HG03025 (cell line): ENCODE measurements at regions not wholly inside any gene's neighbourhood (a gene's known extent, or its start where the extent isn't known, plus 50 kb on each side); places are given as distances from the start of the nearest gene placed in this dataset.
"Not testable (repeated sequence)": the region's sequence is repeated elsewhere in the genome, so short reads cannot be mapped to it uniquely, and the experiment has no call there.

Source experiments
- ATAC-seq: cut with Tn5 transposase; IDR thresholded peaks from one replicate; pipeline ENCODE4 v1.9.1; 2021; ENCODE audit warnings: mild to moderate bottlenecking, moderate library complexity; ENCODE audit not compliant: unreplicated experiment, low FRiP score

- ATAC-seq: peak; percentile 41
These were observed 89.4 kb downstream of the ANXA2R start for GRCh38 chr5:42950456-42951292.

- ATAC-seq: no peak
These were observed 90.0 kb downstream of the ANXA2R start for GRCh38 chr5:42950116-42950455.

- ATAC-seq: peak; percentile 51
These were observed 90.6 kb downstream of the ANXA2R start for GRCh38 chr5:42949348-42950115.

- no peak for ATAC-seq
These were observed 91.2 kb downstream of the ANXA2R start for GRCh38 chr5:42948961-42949347.

GRCh38 chr5:42944989-42945388, 95.1 kb downstream of the ANXA2R start:
- no peak for ATAC-seq

- no peak for ATAC-seq
These were observed 96.0 kb downstream of the ANXA2R start for GRCh38 chr5:42943931-42944631.

- ATAC-seq: no peak
These were observed 99.3 kb downstream of the ANXA2R start for GRCh38 chr5:42940853-42941252.

- not testable (repeated sequence) for ATAC-seq
These were observed 108.1 kb downstream of the ANXA2R start for GRCh38 chr5:42932011-42932410.

GRCh38 chr5:42931451-42931850, 108.7 kb downstream of the ANXA2R start:
- not testable (repeated sequence) for ATAC-seq

- no peak for ATAC-seq
These were observed 109.2 kb downstream of the ANXA2R start for GRCh38 chr5:42930934-42931333.

GRCh38 chr5:42929871-42930270, 110.2 kb downstream of the ANXA2R start:
- no peak for ATAC-seq

GRCh38 chr5:42927730-42928129, 112.4 kb downstream of the ANXA2R start:
- ATAC-seq: peak; percentile 64

- no peak for ATAC-seq
These were observed 113.0 kb upstream of the SELENOP start for GRCh38 chr5:42924686-42925085.

GRCh38 chr5:42924226-42924625, 112.5 kb upstream of the SELENOP start:
- ATAC-seq: no peak

- ATAC-seq: no peak
These were observed 112.0 kb upstream of the SELENOP start for GRCh38 chr5:42923710-42924109.

- no peak for ATAC-seq
These were observed 107.9 kb upstream of the SELENOP start for GRCh38 chr5:42919600-42919999.

- ATAC-seq: no peak
These were observed 103.7 kb upstream of the SELENOP start for GRCh38 chr5:42915306-42915866.

- ATAC-seq: no peak
These were observed 100.6 kb upstream of the SELENOP start for GRCh38 chr5:42912184-42912798.

GRCh38 chr5:42908509-42909488, 97.1 kb upstream of the SELENOP start:
- peak; percentile 90 for ATAC-seq
